ENCODE measurements at regions not wholly inside any gene's neighbourhood (a gene's known extent, or its start where the extent isn't known, plus 50 kb on each side); places are given as distances from the start of the nearest gene placed in this dataset.

DNA sequence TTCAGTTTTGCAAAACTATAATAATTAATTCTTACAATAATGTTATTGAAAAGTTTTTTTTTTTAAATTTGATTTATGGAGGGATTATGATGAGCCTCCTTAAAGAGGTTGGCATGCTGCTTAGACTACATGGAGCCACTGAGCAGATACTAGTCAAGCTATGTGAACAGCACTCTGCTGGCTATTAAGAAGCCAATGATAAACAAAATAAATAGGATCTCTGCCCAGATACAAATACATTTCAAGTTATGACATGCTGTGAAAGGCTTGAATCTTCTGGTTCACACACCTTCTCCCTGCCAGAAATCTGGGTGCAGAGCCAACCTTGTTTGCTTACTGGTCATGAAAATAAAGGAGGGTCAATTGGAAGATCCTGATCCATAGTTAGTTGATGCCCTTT, 107.4 kb upstream of the NAV3 start:
- DNase-seq (ENCODE audit: low read depth in 2 of 2) = no peak

DNA sequence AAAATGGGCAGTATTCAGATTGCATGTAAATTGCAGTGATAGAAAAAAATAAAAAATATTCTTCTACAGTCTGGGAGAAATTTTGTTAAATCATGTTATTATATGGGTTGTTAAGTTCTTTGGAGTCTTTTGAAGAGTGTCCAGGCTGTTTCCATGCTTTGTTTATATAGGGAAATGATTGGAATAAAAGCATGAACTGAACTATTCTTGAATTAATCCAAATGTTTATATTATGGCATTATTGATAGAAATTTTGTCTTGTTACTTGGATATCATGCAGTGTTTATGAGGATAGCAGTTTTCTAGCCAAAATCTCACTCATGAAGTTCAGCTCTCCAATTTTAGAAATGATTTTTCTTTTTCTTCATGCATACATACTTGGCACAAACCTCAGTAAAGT, 108.2 kb upstream of the NAV3 start:
- no peak for DNase-seq (ENCODE audit: low read depth in 2 of 2)

DNA sequence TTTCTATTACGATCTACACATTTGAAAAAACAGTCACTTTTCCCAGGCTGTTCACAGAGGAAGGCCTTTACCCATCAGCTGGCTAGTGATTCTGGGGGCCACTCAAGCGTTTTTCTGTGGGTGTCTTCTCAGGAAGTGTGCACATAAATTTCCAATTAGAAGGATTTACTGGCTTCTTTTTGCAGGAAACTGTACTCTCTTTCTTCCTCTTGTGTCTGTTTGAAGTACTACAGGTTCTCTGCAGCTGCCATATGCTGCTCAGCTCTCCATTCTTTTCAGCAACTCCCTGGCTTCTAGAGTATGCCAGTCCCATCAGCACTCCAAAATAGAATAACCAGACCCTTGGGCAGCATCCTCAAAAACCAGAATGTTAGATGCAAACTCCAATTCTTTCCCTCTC, 110.4 kb upstream of the NAV3 start:
- no peak for DNase-seq (ENCODE audit: low read depth in 2 of 2)

DNA sequence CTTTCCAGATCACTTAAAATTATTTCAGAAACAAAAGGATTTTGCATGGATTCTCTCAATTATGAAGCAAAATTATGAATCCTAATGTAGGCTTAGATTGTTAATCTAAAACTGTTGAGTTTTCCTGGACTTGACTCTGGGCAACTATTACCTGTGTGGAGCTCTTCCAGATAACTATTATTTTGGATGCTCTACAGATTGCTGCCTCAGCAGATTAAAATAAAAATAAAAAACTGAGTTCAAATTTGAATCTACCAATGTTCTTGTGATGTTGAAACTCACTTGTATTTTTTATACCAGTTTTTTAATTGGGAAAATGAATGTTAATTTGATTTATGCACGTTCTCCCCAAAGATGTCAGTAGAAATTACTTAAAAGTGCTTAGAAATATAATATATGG, 120.5 kb upstream of the NAV3 start:
- no peak for DNase-seq (ENCODE audit: low read depth in 2 of 2)

DNA sequence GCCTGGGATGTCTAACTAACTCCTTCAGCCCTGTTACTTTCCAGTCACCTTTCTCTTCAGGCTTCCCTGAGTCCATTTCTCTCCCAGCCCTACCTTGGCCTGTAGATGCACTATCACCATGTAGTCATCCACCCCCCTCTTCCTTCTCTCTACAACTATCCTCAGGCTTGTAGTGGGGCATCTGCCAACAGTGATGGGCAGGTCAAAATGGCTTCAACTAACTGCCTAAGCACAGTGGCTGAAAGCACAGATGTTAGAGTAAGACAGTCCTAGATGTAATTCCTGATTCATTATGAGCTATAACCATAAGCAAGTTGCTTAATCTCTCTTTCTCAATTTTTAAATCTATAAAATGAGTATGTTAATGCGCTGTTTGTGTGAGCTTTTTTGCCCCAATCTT, 133.6 kb upstream of the NAV3 start:
- no peak for DNase-seq (ENCODE audit: low read depth in 2 of 2)

DNA sequence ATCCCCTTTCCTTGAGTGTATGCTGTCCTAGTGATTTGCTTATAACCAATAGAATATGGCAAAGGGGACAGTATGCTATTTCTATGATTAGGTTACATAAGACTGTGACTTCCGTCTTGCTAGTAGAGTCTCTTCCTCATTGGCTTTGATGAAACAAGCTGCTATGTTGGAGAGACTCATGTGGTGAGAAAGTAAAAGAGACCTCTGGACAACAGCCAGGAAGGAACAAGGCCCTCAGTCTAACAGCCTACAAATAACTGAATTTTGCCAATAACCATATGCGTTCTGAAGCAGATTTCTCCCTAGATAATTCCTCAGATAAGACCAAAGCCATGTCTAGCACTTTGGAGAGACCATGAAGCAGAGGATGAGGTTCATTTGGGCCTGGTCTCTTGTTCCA, 134.5 kb upstream of the NAV3 start:
- DNase-seq (ENCODE audit: low read depth in 2 of 2) = no peak

DNA sequence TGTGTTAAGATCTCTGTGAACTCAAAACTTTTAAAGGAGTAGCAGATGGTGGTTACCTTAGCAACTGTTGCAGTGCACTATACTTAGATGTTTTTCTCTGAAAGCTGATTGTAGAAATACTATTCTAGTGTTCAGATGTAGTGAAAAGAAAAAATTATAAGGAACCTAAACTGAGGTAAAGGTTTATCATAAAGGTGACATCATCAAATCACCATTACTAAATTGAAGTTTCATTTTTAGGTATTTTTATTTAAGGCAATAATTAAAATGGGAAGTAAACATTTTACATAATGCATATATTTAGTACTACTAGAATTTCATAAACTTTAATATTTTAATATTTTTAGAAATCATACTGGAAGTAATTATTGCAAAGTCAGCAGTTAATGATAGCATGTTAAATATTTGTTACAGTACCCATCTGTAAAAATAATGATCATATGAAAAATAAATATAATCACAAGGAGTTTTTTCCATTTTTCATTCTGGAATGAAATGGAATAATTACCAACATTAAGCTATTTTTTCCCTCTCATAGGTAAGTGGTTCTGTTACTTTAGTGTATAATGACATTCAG, 141.1 kb upstream of the NAV3 start:
- no peak for DNase-seq (ENCODE audit: low read depth in 2 of 2)

DNA sequence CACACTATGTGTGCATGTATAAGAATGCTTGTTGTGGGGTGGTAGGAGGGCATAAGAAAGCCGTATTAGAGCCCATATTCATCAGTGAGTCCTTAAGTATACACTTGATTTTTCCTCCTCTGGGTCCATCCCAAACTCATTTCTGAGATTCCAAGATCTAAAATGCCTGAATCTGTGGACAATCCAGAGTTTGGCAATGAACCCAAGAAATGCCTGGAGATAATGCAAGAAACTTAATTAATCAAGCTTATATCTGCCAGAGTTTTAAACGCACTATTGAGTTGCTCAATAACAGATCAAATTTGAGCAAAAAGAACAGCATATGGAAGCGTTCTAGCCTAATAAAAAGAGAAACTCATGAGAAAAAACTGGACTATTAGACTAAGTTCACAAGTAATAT, 143.4 kb upstream of the NAV3 start:
- DNase-seq (ENCODE audit: low read depth in 2 of 2) = no peak

DNA sequence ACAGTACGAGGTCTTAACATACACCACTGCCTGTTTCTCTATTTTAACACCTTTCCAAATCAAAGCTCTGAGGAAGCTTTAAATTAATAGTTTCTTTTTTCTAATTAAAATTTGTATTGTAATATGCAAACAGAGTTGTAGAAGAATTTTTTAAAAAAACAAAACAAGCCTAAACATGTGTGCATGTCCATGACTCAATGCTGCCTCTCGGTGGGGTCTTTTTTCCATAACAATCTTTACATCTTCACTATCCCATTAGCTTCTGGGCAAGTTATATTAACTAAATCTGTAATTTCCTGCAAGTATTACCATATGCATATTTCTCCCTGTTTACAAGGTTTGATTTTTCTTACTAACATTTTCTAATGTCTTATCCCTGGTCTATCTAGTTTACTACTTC, 143.9 kb upstream of the NAV3 start:
- DNase-seq (ENCODE audit: low read depth in 2 of 2) = no peak

DNA sequence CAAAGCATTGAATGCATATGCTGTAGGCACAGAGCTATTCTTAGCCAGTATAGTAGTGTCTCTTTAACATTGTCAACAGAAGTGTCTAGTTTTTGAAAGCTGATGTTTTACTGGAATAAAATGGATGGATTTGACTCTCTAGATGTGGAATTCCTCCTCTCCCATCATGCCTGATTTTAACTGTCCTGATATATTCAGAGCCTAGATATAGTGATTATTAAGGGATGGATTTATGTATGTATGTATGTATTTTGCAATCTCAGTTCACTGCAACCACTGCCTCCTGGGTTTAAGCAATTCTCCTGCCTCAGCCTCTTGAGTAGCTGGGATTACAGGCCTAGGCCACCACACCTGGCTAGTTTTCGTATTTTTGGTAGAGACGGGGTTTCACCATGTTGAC, 144.8 kb upstream of the NAV3 start:
- no peak for DNase-seq (ENCODE audit: low read depth in 2 of 2)

DNA sequence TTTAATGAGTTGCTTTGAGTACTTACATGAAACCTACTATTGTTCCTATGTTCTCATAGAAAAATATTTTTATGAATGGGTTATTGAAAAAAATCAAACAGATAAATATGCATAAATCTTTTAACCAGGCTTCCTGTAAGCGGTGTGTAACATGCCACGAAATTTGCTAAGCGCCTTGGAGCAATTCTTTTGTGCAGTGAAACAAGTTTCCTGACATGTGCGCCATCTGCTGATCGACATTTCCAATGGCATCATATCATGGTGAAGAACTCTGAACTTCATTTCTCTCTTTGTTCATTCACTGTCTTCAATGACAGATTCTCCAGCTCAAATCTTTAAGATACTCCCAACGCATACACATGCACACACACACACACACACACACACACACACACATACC, 145.6 kb upstream of the NAV3 start:
- DNase-seq (ENCODE audit: low read depth in 2 of 2) = no peak

DNA sequence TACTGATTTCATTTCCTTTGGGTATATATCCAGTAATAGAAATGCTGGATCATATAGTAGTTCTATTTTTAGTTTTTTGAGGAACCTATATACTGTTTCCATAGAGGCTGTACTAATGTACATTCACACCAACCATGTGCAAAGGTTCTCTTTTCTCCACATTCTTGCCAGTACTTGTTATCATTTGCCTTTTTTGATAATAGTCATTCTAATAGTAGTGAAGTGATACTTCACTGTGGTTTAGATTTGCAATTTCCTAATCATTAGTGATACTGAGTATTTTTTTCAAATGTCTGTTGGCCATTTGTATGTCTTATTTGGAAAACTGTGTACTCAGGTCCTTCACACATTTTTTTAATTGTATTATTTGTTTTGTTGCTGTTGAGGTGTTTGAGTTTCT, 148.2 kb upstream of the NAV3 start:
- DNase-seq (ENCODE audit: low read depth in 2 of 2) = no peak

DNA sequence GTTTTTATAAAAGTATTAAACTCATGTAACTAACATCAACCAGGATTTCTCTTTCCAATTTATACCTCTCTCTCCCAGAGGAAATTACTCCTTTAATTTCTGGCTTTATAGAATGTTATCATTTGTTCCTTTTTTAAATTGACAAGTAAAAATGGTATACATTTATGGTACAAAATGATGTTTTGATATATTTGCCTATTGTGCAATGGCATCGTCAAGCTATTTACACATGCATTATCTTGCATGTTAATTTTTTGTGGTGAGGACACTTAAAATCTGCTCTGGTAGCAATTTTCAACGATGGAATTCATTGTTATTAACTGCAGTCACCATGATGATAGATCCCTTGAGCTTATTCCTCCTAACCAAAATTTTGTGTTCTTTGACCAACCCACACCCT, 149.0 kb upstream of the NAV3 start:
- DNase-seq (ENCODE audit: low read depth in 2 of 2) = no peak

DNA sequence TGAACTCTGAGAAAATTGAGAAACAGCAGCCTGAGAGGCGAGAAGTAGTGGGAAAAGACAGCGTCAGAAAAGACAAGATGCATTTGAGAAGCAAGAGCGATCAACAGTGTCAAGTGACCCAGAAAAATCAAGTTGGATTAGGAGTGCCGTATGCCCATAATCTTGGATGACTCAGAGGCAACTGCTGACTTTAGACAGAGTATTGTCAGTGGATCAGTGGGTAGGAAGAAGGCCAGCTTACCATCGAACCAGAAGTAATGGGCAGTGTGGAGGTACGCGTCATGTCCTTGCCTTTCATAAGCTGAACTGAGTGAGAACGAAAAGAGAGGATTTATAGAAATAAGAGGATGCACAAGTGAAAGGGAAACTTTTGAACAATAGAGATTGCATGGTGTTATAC, 151.0 kb upstream of the NAV3 start:
- no peak for DNase-seq (ENCODE audit: low read depth in 2 of 2)

DNA sequence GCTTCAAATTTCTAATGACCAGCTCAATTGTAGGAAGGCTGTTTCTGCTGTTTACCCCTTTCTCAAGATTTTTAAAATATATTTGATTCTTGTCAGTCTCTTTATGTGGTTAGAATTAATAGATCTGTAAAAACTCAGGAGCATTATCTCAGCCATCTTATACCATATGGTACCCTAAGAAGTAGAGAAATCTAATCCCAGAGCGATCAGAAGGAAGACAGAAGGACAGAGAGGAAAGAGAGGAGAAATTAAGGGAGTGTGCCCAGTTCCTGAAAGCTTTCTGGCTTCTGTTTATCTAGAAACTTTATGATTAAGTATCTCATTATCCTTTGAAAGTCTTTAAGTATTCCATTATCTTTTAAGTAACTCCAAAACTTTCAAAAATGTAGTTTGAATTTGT, 152.1 kb upstream of the NAV3 start:
- no peak for DNase-seq (ENCODE audit: low read depth in 2 of 2)

DNA sequence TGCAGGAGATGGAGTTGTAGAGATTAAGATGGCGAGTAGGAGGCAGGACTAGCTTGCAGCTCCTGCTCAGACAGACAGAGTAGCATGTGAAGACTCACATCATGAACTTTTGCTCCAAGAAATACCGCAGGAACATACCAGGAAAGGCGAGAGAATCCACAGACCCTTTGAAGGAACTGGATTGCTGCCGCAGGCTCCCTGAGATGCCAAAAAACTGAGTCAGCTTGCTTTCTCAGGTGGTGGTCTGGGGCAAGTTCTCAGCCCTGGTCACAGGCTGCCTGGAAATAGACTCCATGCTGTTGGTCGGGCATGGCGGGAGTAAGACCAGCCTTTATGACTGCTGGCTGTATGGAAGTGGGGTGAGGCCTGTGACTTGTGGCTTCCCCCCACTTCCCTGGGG, 163.6 kb upstream of the NAV3 start:
- no peak for DNase-seq (ENCODE audit: low read depth in 2 of 2)

DNA sequence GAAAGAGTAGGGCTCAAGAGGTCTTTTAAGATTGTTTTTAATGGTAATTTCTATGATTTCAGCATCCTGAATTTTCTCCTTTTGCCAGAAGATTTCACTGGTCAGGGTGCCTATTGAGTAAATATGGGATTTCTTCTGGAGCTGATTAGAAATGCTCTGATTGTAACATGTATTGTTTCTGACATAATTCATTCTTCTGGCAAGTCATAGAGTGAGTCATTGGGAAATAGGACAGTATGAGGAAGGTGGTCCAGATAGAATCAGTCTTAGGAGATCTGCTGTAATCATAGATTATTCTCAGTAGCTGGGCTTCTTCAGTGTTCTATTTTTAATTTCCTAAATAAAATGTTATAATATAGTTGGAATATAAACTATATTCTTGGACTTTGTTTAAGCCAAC, 182.0 kb upstream of the NAV3 start:
- no peak for DNase-seq (ENCODE audit: low read depth in 2 of 2)

DNA sequence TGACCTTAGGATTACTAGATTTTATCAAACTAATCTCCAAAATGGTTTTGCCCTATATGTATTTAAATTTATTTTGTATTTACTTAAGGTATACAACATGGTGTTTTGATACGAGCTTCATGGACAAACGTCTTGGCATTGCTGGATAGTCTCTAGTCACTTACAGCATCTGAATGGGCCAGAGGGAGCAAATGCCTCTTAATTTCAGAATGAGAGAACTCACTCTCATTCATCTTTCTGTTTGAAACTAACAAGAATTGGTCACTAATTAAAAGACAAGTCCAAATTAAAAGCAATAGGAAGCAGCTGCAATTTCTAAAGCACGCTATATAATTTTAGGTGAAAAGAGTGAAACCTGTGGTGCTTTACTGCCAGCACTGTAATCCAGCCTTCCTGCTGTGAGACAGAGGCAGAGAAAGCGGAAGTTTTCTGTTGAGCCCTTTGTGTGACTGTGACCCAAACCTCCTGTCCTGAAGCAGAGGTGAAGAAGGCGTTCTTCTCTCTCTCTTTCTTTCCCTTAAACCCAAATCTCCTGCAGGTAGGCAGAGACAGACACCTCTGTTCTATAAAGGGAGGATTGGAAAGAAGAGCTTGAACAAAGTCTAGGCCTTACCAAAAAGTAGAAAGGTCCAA, 184.6 kb upstream of the NAV3 start:
- no peak for DNase-seq (ENCODE audit: low read depth in 2 of 2)

DNA sequence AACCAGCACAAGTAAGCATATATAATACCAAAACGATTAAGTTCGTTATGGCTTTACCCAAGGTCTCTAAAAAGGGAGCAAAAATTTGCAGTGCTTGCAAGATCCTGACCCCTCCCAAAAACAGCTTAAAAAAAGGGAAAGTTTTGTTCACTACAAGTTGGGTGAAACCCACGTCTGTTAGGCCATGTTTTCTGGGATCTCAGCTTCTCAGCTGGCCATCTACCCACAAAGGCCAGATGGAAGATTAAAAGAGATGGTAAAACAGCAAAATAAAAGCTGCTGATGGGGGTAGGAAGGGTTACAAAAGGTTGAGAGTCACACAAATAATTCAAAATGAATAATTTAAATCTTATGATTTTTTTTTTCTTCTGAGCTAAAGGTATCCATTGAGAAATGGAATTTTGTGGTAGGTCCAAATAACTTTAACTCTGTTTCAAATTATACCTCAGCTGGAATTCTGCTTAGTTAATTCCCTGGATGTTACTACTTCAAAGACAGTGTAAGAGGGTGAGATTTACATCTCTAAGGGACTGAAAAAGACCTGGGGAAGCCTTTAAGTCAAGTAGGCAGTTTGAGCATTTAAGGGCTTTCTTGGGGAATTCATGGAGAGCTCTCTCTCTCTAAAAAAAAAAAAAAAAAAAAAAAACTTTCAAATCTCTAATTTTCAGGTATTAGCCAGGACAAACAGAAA, 185.6 kb upstream of the NAV3 start:
- DNase-seq (ENCODE audit: low read depth in 2 of 2) = no peak

DNA sequence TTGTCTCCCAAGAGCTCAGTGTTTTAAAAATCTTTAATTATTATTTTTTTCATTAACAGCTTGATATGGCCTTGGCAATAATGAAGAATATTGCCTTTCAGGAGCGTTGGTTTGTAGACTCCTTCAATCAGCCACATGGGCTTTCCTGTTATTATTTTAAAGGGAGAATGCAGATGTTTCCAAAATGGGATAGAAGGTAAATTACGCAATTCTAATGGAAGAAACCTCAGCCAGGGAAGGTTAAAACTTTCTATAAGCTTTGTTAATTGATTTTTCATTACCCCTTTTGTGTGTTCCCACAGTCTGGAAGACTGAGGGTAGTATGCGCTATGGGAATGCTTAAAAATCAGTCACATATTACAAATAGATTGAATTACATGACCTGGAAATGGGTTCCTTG, 188.4 kb upstream of the NAV3 start:
- no peak for DNase-seq (ENCODE audit: low read depth in 2 of 2)

DNA sequence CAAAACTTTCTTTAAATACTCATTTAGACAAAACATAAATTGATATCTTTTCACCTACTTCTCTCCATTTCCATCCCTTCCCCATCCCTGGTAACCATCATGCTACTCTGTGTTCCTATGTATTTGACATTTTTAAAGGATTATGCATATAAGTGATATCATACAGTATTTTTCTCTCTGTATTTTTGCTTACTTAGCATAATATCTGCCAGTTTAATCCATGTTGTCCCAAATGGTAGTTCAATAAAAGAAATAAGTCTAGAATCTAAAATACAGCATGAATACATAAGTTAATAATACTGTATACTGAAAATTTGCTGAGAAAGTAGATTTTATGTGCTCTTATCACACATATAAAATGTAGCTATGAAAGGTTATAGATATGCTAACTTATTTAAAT, 190.3 kb upstream of the NAV3 start:
- no peak for DNase-seq (ENCODE audit: low read depth in 2 of 2)

DNA sequence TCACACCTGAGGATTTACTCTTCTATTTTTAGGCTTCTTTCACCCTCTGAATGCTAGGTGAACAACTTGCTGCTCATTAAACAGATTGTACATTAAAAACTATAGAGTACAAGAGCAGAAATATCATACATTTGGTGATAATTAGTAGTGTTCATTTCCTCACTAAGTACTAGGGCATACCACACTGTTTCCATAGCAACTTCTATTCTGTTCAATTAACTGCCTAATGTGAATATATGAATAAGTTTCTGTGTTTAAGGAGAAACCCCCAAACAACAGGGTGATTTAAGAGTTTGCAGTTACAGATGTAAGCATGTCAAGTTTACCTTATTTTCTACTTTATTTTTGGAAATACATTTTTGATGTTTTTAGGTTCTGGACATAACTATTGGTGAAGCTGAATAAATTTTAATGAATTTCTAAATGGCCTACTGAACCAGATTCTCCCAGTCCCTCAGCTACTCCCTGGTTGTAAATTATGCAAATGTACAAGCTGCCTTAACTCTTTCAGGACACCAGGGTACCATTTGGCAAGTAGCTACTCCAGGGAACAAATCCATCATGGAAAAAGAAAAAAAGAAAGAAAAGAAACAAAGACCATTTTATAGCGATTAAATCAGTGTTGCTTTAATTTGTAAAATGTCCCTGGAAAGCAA, 199.8 kb upstream of the NAV3 start:
- no peak for DNase-seq (ENCODE audit: low read depth in 2 of 2)

DNA sequence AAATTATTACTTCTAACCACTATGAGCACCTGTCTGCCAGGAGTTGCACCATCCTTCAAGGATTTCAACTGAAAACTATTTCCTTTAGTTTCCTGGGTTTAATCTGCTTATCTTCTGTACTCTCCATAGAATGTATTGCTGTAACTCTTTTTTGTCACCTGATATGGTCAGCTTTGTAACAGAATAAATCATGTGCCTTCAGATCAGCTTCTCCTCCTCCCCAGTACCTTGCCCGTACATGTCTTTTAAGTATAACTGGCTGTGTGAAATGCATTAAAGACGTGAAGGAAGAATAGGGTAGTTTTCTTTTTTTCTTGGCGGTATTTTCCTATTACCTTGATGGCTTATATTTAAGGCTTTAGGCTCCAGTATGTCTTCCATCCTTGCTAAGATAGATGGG, 200.3 kb upstream of the NAV3 start:
- DNase-seq (ENCODE audit: low read depth in 2 of 2) = no peak
